Osteocyte (in vitro differentiated cells): ENCODE measurements at regions not wholly inside any gene's neighbourhood (a gene's known extent, or its start where the extent isn't known, plus 50 kb on each side); places are given as distances from the start of the nearest gene placed in this dataset.
A peak's percentile ranks its signal among the peaks of the same experiment; 100 is the strongest.

Experiments used
- DNase-seq: peaks from one replicate; pipeline ENCODE4 v3.0.0; 2021; ENCODE audit warnings: mixed read lengths; ENCODE audit not compliant: unreplicated experiment; ENCODE audit errors: extremely low spot score
- H3K27ac Mint-ChIP-seq: one replicate; pipeline ENCODE4 v1.8.0; 2021; ENCODE audit warnings: mild to moderate bottlenecking, mixed read lengths; ENCODE audit not compliant: unreplicated experiment
- H3K27me3 Mint-ChIP-seq: one replicate; pipeline ENCODE4 v1.8.0; 2021; ENCODE audit warnings: mixed read lengths; ENCODE audit not compliant: unreplicated experiment
- H3K36me3 Mint-ChIP-seq: one replicate; pipeline ENCODE4 v1.8.0; 2021; ENCODE audit warnings: mixed read lengths; ENCODE audit not compliant: unreplicated experiment
- H3K4me1 Mint-ChIP-seq: one replicate; pipeline ENCODE4 v1.8.0; 2021; ENCODE audit warnings: mixed read lengths; ENCODE audit not compliant: unreplicated experiment
- H3K4me3 Mint-ChIP-seq: one replicate; pipeline ENCODE4 v1.8.0; 2021; ENCODE audit warnings: mild to moderate bottlenecking, moderate library complexity, mixed read lengths; ENCODE audit not compliant: unreplicated experiment
- H3K9me3 Mint-ChIP-seq: one replicate; pipeline ENCODE4 v1.8.0; 2021; ENCODE audit warnings: mixed read lengths; ENCODE audit not compliant: unreplicated experiment
- TF ChIP-seq, protein P1 (sequence below): fragments of 200-600 bp; sonication (generic); IDR thresholded peaks from 2 replicates; pipeline ENCODE4 v1.5.0; 2021; ENCODE audit warnings: antibody characterized with exemption, mild to moderate bottlenecking, moderate library complexity

DNA sequence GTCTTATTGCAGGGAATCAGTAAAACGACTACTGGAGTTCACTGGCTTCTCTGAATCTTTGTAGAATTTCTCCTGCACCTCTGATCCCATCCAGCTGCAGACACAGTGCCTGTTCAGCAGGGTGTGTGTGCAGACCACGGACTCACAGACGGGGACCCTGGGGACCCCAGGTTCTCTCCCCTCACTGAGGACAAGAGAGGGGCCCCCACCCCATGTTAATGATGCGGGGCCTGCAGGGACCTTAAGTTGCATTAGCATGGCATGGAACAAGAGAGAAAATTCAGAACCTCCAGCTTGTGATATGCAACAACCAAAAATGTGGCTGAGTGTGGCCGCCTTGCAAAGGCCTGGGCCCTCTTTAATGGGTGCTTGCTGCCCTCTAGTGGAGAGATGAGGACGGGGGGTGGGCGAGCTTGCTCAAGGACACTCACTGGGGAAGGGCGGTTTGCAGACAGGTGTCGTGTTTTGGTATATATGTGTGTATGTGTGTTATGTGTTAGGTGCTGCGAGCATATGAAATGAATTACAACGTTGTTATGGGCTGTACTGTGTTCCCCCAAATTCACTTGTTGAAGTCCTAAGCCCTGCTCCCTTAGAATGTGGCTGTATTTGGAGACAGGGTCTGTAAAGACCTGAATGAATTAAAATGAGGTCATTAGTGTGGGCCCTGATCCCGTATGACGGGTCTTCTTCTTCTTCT is 84.4 kb upstream of the SEPTIN5 start:
- TF ChIP-seq, protein P1, sequence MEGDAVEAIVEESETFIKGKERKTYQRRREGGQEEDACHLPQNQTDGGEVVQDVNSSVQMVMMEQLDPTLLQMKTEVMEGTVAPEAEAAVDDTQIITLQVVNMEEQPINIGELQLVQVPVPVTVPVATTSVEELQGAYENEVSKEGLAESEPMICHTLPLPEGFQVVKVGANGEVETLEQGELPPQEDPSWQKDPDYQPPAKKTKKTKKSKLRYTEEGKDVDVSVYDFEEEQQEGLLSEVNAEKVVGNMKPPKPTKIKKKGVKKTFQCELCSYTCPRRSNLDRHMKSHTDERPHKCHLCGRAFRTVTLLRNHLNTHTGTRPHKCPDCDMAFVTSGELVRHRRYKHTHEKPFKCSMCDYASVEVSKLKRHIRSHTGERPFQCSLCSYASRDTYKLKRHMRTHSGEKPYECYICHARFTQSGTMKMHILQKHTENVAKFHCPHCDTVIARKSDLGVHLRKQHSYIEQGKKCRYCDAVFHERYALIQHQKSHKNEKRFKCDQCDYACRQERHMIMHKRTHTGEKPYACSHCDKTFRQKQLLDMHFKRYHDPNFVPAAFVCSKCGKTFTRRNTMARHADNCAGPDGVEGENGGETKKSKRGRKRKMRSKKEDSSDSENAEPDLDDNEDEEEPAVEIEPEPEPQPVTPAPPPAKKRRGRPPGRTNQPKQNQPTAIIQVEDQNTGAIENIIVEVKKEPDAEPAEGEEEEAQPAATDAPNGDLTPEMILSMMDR = peak; percentile 99
- H3K36me3 Mint-ChIP-seq = no peaks in the 10 kb centered on the region
- no peak overlapping the region for H3K4me3 Mint-ChIP-seq
- no peak overlapping the region for H3K27ac Mint-ChIP-seq
- H3K9me3 Mint-ChIP-seq = no peaks in the 10 kb centered on the region
- peaks cover 6% of the 10 kb centered on the region for H3K27me3 Mint-ChIP-seq
- DNase-seq = peak; percentile 93
- H3K4me1 Mint-ChIP-seq = peaks cover 8% of the 10 kb centered on the region

DNA sequence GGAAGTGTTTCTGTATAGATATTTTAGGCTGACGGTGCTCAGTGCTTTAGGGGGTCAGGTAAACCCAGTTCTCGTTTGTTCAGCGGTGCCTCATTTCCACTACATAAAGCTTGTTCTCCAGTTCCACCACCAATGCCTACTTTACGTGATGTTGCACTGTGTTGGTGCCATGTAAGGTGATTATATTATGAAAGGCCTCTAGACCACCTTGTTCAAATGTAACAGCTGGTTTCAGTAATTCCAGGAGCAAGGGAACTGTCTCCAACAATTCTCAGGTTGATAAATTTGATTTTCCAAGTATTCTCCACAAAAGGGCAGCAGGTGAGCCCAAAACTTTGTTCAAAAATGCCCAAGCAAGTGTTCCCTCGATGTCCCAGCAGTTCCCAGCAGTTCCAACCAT is 83.7 kb upstream of the SEPTIN5 start:
- peaks cover 6% of the 10 kb centered on the region for H3K27me3 Mint-ChIP-seq
- DNase-seq = no peak

DNA sequence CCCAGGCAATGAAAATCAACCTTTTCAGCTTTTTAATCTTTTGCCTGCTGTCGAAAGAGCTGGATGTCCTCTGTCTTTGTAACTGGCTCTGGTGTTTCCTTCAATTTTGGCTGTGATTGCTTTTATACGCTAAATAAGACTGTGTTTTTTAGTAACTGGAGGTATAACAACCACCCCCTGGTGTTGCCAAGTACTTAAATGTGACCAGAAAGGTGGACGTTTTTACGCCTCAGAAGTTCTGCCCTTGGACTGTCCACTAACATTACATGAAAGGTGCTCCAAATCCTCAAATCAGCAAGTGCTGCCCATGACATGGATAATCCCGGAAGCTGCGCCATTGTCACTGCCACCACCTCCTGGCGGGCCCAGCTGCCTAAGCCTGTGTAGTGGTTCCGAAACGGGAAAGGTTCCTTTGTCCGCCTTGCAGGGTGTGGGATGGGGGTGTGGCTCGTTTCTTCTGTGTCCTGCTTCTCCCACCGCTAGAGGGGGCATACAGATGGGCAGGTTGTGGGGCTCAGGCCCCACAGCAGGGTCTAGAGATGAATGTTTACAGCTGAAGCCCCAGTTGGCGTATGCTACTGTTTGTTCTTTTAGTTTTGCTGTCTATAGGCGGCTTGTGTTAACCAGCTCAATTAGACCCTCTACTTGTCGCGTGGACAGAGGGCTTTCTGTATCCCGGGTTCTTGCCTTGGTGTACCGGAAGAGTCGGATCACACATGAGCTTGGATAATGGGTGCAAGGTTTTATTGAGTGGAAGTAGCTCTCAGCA is 82.2 kb upstream of the SEPTIN5 start:
- H3K27ac Mint-ChIP-seq = no peak overlapping the region
- H3K9me3 Mint-ChIP-seq = no peaks in the 10 kb centered on the region
- H3K4me3 Mint-ChIP-seq = no peak overlapping the region
- DNase-seq = peak; percentile 83
- peaks cover 8% of the 10 kb centered on the region for H3K4me1 Mint-ChIP-seq
- TF ChIP-seq, protein P1 = peak; percentile 66
- no peaks in the 10 kb centered on the region for H3K36me3 Mint-ChIP-seq
- H3K27me3 Mint-ChIP-seq = no peaks in the 10 kb centered on the region

More for the DNA sequence above, 83.7 kb upstream of the SEPTIN5 start:
- peaks cover 8% of the 10 kb centered on the region for H3K4me1 Mint-ChIP-seq
- no peaks in the 10 kb centered on the region for H3K9me3 Mint-ChIP-seq
- TF ChIP-seq, protein P1 = no peak
- no peaks in the 10 kb centered on the region for H3K36me3 Mint-ChIP-seq
- no peak overlapping the region for H3K4me3 Mint-ChIP-seq
- no peak overlapping the region for H3K27ac Mint-ChIP-seq

DNA sequence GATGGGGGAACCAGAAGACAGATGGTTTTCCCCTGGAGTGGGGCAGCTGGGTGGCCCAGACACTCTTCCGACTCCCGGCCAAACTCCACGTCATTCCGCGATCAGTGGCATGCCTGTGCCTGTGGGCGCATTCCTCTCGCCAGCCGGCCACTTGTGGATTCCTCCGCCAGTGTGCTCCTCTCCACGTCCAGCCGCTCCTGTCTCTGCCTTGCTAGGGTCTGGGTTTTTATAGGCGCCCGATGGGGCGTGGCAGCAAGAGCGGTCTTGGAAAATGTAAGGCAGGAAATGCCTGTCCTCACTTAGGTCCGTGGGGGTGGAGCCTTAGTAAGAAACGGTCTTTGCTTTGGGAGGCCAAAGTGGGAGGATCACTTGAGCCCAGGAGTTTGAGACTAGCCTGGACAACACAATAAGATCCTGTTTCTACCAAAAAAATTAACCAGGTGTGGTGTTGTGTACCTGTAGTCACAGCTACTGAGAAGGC is 81.6 kb upstream of the SEPTIN5 start:
- DNase-seq = peak; percentile 81
- Mint-ChIP-seq H3K4me3 (no peak overlapping the region), H3K27ac (no peak overlapping the region), H3K36me3 (no peaks in the 10 kb centered on the region), H3K27me3 (no peaks in the 10 kb centered on the region), H3K9me3 (no peaks in the 10 kb centered on the region), H3K4me1 (peaks cover 8% of the 10 kb centered on the region)
- TF ChIP-seq, protein P1 = no peak
